ENCODE measurements at regions not wholly inside any gene's neighbourhood (a gene's known extent, or its start where the extent isn't known, plus 50 kb on each side); places are given as distances from the start of the nearest gene placed in this dataset.

DNA sequence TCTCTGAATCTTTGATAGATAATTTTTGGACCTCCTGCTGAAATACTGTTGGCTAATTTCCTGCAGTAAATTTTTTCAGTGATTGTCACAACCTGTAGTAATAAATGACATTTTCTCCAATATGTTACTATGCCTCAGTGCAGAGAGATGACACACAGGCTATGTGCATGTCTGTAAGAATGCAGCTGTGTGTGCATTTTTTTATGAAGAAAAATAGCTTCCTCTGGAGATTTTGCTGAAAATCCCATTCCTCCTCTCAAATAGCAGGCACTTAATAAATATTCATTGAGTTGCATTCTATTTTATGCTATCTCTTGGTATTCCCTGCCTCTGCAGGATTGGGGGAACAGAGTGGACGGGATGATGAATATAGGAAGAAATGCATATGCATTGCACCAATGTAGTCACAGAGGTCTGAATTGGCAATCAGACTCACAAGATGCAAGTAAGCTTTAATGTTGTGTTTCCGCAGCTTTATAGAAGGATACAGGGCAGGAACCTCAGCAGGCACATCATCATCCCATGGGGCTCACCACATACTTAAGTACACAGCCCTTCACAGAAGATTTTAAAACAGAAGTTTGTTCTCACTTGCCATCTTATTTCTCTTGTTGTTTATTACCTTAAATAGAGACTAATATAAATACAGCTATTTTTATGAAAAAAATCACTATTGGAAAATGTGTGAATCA, 474.7 kb downstream of the EPM2A start:
- no peaks in the 10 kb centered on the region for H3K9me3 Mint-ChIP-seq (ENCODE audit: unreplicated experiment)
- H3K27me3 Mint-ChIP-seq (ENCODE audit: unreplicated experiment): no peaks in the 10 kb centered on the region
- DNase-seq: no peak
- no peak overlapping the region for H3K4me3 Mint-ChIP-seq (ENCODE audit: unreplicated experiment)
- H3K4me1 Mint-ChIP-seq (ENCODE audit: low read depth, unreplicated experiment): peaks cover 2% of the 10 kb centered on the region
- no peak overlapping the region for H3K27ac Mint-ChIP-seq (ENCODE audit: unreplicated experiment)
- TF ChIP-seq CTCF (IDR thresholded peaks at IDR 0.05; ENCODE audit: partially characterized antibody, unreplicated experiment): no peak
- no peaks in the 10 kb centered on the region for H3K36me3 Mint-ChIP-seq (ENCODE audit: unreplicated experiment)

DNA sequence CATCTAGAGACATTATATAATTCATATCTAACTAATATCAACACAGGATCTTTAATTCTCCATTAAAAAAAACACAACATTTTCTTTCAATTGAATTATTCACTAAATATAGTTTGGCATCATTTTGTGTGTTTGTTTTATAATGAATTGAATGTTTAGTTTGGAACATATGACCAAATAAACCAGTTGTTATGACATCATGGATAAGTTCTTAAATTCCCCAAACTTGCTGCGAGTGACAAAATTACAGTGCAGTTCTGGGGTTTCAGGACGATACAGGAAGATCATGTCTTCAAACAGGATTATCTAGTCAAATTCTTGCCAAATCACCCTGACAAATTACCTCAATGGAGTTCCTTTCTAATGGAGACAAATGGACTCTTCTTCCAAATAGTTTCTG, 473.6 kb downstream of the EPM2A start:
- Mint-ChIP-seq H3K9me3 (ENCODE audit: unreplicated experiment) (no peaks in the 10 kb centered on the region), H3K4me3 (ENCODE audit: unreplicated experiment) (no peak overlapping the region), H3K27me3 (ENCODE audit: unreplicated experiment) (no peaks in the 10 kb centered on the region), H3K4me1 (ENCODE audit: low read depth, unreplicated experiment) (peaks cover 2% of the 10 kb centered on the region), H3K27ac (ENCODE audit: unreplicated experiment) (no peak overlapping the region), H3K36me3 (ENCODE audit: unreplicated experiment) (no peaks in the 10 kb centered on the region)
- no peak for TF ChIP-seq CTCF (IDR thresholded peaks at IDR 0.05; ENCODE audit: partially characterized antibody, unreplicated experiment)
- DNase-seq: no peak

- H3K9me3 Mint-ChIP-seq (ENCODE audit: unreplicated experiment): no peaks in the 10 kb centered on the region
- H3K4me1 Mint-ChIP-seq (ENCODE audit: low read depth, unreplicated experiment): peaks cover 2% of the 10 kb centered on the region
- no peak for TF ChIP-seq CTCF (IDR thresholded peaks at IDR 0.05; ENCODE audit: partially characterized antibody, unreplicated experiment)
- H3K36me3 Mint-ChIP-seq (ENCODE audit: unreplicated experiment): no peaks in the 10 kb centered on the region
- DNase-seq: no peak
- no peaks in the 10 kb centered on the region for H3K27me3 Mint-ChIP-seq (ENCODE audit: unreplicated experiment)
- H3K27ac Mint-ChIP-seq (ENCODE audit: unreplicated experiment): no peak overlapping the region
- H3K4me3 Mint-ChIP-seq (ENCODE audit: unreplicated experiment): no peak overlapping the region
Observed at GRCh38 chr6:145262771-145263170, 472.5 kb downstream of the EPM2A start.

GRCh38 chr6:145263778-145264211, 471.5 kb downstream of the EPM2A start:
- Mint-ChIP-seq H3K27ac (ENCODE audit: unreplicated experiment) (no peak overlapping the region), H3K4me1 (ENCODE audit: low read depth, unreplicated experiment) (peaks cover 2% of the 10 kb centered on the region), H3K27me3 (ENCODE audit: unreplicated experiment) (no peaks in the 10 kb centered on the region), H3K4me3 (ENCODE audit: unreplicated experiment) (no peak overlapping the region), H3K36me3 (ENCODE audit: unreplicated experiment) (no peaks in the 10 kb centered on the region), H3K9me3 (ENCODE audit: unreplicated experiment) (no peaks in the 10 kb centered on the region)
- no peak for TF ChIP-seq CTCF (IDR thresholded peaks at IDR 0.05; ENCODE audit: partially characterized antibody, unreplicated experiment)
- no peak for DNase-seq

- no peak overlapping the region for H3K27ac Mint-ChIP-seq (ENCODE audit: unreplicated experiment)
- no peak for DNase-seq
- H3K9me3 Mint-ChIP-seq (ENCODE audit: unreplicated experiment): no peaks in the 10 kb centered on the region
- H3K4me1 Mint-ChIP-seq (ENCODE audit: low read depth, unreplicated experiment): no peaks in the 10 kb centered on the region
- H3K36me3 Mint-ChIP-seq (ENCODE audit: unreplicated experiment): no peaks in the 10 kb centered on the region
- H3K27me3 Mint-ChIP-seq (ENCODE audit: unreplicated experiment): no peaks in the 10 kb centered on the region
- no peak for TF ChIP-seq CTCF (IDR thresholded peaks at IDR 0.05; ENCODE audit: partially characterized antibody, unreplicated experiment)
- H3K4me3 Mint-ChIP-seq (ENCODE audit: unreplicated experiment): no peak overlapping the region
Observed at GRCh38 chr6:145266432-145267075, 468.8 kb downstream of the EPM2A start.
